Lower lobe of right lung (tissue), 2 donors: ENCODE measurements at regions not wholly inside any gene's neighbourhood (a gene's known extent, or its start where the extent isn't known, plus 50 kb on each side); places are given as distances from the start of the nearest gene placed in this dataset.

Experiments used
- ATAC-seq, 2 donors: fragments of 200-7000 bp; cut with Tn5 transposase; one replicate each; pipeline ENCODE4 v1.9.1; 2020 to 2022; ENCODE audit warnings: mild to moderate bottlenecking in 2 of 2, moderate library complexity in 2 of 2
- DNase-seq: peaks from one replicate; pipeline ENCODE4 v3.0.0-alpha.2; 2020
- H3K27ac ChIP-seq: fragments of 200-600 bp; one replicate; pipeline ENCODE4 v1.8.0; 2022
- H3K27me3 ChIP-seq: fragments of 200-600 bp; one replicate; pipeline ENCODE4 v1.8.0; 2022; ENCODE audit warnings: low read depth
- H3K36me3 ChIP-seq: fragments of 200-600 bp; one replicate; pipeline ENCODE4 v1.8.0; 2022; ENCODE audit warnings: mild to moderate bottlenecking
- H3K4me1 ChIP-seq: fragments of 200-600 bp; one replicate; pipeline ENCODE4 v1.8.0; 2022
- H3K4me3 ChIP-seq: fragments of 200-600 bp; one replicate; pipeline ENCODE4 v1.8.0; 2022; ENCODE audit warnings: mild to moderate bottlenecking
- H3K9me3 ChIP-seq: fragments of 200-600 bp; one replicate; pipeline ENCODE4 v1.8.0; 2022
- CTCF ChIP-seq: fragments of 200-600 bp; IDR thresholded peaks from one replicate; pipeline ENCODE4 v1.8.0; 2022; ENCODE audit warnings: antibody characterized with exemption, mild to moderate bottlenecking
- intact Hi-C: fragments of 100-400 bp; cut with DNase I; formaldehyde crosslinking; loops from one replicate; pipeline ENCODE4 v1.11.0; 2022
- donor health status: DM: no; HTN: yes; CAD: no; lungs with severe emphysema.

- no peak for TF ChIP-seq CTCF
- intact Hi-C loops, result no loop called here
Observed at GRCh38 chr6:21527731-21528130, 65.8 kb upstream of the SOX4 start.

DNA sequence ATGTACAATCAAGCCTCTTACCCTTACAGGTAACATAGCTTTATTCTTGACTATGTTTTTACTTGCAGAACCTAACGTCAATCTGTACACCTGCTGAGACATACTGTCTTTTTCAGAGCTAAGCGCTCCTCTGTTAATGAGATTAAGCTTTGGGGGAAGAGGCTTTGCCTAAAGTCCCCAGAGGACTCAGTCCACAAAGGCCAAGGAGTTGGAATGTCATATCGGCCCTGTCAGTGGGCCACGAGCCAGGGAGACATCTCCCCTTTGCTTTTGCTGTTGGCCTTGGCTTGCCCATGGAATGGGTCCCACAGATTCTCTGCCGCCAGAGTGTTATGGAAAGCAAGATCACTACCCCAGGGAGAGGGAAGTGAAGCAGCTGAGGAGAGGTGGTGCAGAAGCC lies 64.1 kb upstream of the SOX4 start:
- Histone ChIP-seq H3K27me3 (no peaks in the 10 kb centered on the region), H3K4me3 (no peak overlapping the region), H3K4me1 (no peaks in the 10 kb centered on the region), H3K27ac (no peak overlapping the region), H3K36me3 (no peaks in the 10 kb centered on the region), H3K9me3 (no peaks in the 10 kb centered on the region)
- DNase-seq, result no peak
- no peak for TF ChIP-seq CTCF
- intact Hi-C loops, result no loop called here
- ATAC-seq, result no peak

More at GRCh38 chr6:21527731-21528130, 65.8 kb upstream of the SOX4 start:
- ATAC-seq (no peak), DNase-seq (no peak)
- Histone ChIP-seq H3K9me3 (no peaks in the 10 kb centered on the region), H3K4me1 (no peaks in the 10 kb centered on the region), H3K4me3 (no peak overlapping the region), H3K27ac (no peak overlapping the region), H3K36me3 (no peaks in the 10 kb centered on the region), H3K27me3 (no peaks in the 10 kb centered on the region)

- intact Hi-C loops, result no loop called here
- ATAC-seq (no peak), DNase-seq (no peak)
- H3K9me3 ChIP-seq, result no peaks in the 10 kb centered on the region
- no peak for TF ChIP-seq CTCF
- H3K27ac ChIP-seq, result no peak overlapping the region
- no peaks in the 10 kb centered on the region for H3K27me3 ChIP-seq
- no peak overlapping the region for H3K4me3 ChIP-seq
- H3K4me1 ChIP-seq, result no peaks in the 10 kb centered on the region
- H3K36me3 ChIP-seq, result no peaks in the 10 kb centered on the region
Observed at GRCh38 chr6:21531393-21531792, 62.2 kb upstream of the SOX4 start.

- no peak overlapping the region for H3K27ac ChIP-seq
- H3K9me3 ChIP-seq, result no peaks in the 10 kb centered on the region
- no peaks in the 10 kb centered on the region for H3K27me3 ChIP-seq
- TF ChIP-seq CTCF, result no peak
- DNase-seq (no peak), ATAC-seq (no peak)
- intact Hi-C loops, result no loop called here
- H3K4me1 ChIP-seq, result no peaks in the 10 kb centered on the region
- H3K36me3 ChIP-seq, result no peaks in the 10 kb centered on the region
- H3K4me3 ChIP-seq, result no peak overlapping the region
Observed at GRCh38 chr6:21533678-21534077, 59.9 kb upstream of the SOX4 start.

GRCh38 chr6:21536280-21536766 lies 57.2 kb upstream of the SOX4 start:
- Histone ChIP-seq H3K4me3 (no peak overlapping the region), H3K36me3 (no peaks in the 10 kb centered on the region), H3K4me1 (no peaks in the 10 kb centered on the region), H3K27me3 (no peaks in the 10 kb centered on the region), H3K9me3 (no peaks in the 10 kb centered on the region), H3K27ac (no peak overlapping the region)
- intact Hi-C loops, result no loop called here
- no peak for ATAC-seq
- no peak for TF ChIP-seq CTCF
- no peak for DNase-seq

- TF ChIP-seq CTCF, result no peak
- H3K27me3 ChIP-seq, result no peaks in the 10 kb centered on the region
- no peak overlapping the region for H3K27ac ChIP-seq
- no peaks in the 10 kb centered on the region for H3K9me3 ChIP-seq
- no peak for ATAC-seq
- no peak overlapping the region for H3K4me3 ChIP-seq
- no peaks in the 10 kb centered on the region for H3K4me1 ChIP-seq
- intact Hi-C loops, result no loop called here
- H3K36me3 ChIP-seq, result no peaks in the 10 kb centered on the region
- no peak for DNase-seq
Observed at GRCh38 chr6:21537637-21538036, 55.9 kb upstream of the SOX4 start.
